Ishikawa (cell line): ENCODE measurements at regions not wholly inside any gene's neighbourhood (a gene's known extent, or its start where the extent isn't known, plus 50 kb on each side); places are given as distances from the start of the nearest gene placed in this dataset.

Experiments
- CEBPB ChIP-seq: IDR thresholded peaks from 2 replicates; pipeline ENCODE4 v1.6.1; 2012
- CREB1 ChIP-seq: IDR thresholded peaks from 2 replicates; pipeline ENCODE4 v1.6.1; 2012; ENCODE audit warnings: low read depth
- EGR1 ChIP-seq: IDR thresholded peaks from 2 replicates; pipeline ENCODE4 v1.6.1; 2012
- EP300 ChIP-seq: IDR thresholded peaks from 2 replicates; pipeline ENCODE4 v1.6.1; 2012; ENCODE audit warnings: borderline replicate concordance
- FOXM1 ChIP-seq: IDR thresholded peaks from 2 replicates; pipeline ENCODE4 v1.6.1; 2012; ENCODE audit warnings: low read depth, borderline replicate concordance
- NFIC ChIP-seq: IDR thresholded peaks from 2 replicates; pipeline ENCODE4 v1.6.1; 2012
- RAD21 ChIP-seq: IDR thresholded peaks from 2 replicates; pipeline ENCODE4 v1.6.1; 2012; ENCODE audit warnings: low read depth
- TAF1 ChIP-seq: IDR thresholded peaks from 2 replicates; pipeline ENCODE4 v1.6.1; 2012; ENCODE audit warnings: low read depth, mild to moderate bottlenecking
- TCF12 ChIP-seq: IDR thresholded peaks from 2 replicates; pipeline ENCODE4 v1.6.1; 2012; ENCODE audit warnings: low read depth
- TEAD4 ChIP-seq: IDR thresholded peaks from 2 replicates; pipeline ENCODE4 v1.6.1; 2012
- YY1 ChIP-seq: IDR thresholded peaks from 2 replicates; pipeline ENCODE4 v1.6.1; 2012; ENCODE audit warnings: low read depth
- ZBTB7A ChIP-seq: IDR thresholded peaks from 2 replicates; pipeline ENCODE4 v1.6.1; 2012; ENCODE audit warnings: low read depth
- TF ChIP-seq, protein P1 (sequence below): IDR thresholded peaks from 2 replicates; pipeline ENCODE4 v1.6.1; 2012; ENCODE audit warnings: low read depth, mild to moderate bottlenecking
- TF ChIP-seq, protein P2 (sequence below): IDR thresholded peaks from 2 replicates; pipeline ENCODE4 v1.6.1; 2012
- TF ChIP-seq, protein P3 (sequence below): IDR thresholded peaks from 2 replicates; pipeline ENCODE4 v1.6.1; 2012

DNA sequence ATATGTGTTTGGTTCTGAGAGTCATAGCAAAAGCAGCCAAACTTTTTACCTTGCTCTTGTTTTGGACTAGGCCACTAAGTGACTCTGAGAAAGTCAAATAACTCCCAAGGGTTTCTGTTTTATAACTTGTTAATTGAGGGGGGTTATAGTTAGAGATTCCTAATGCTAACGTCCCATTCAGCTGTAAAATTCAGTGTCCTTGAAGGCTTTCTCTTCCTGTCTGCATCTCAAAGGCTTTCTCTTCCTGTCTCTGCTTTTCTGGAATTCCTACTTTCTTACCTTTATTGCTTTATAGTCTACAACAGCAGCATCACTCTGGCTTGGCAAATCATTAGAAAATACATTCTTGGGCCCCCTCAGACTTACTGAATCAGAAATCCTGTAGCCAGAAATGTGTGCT lies 479.5 kb upstream of the SEMA6A start:
- TF ChIP-seq FOXM1 (no peak), EGR1 (no peak), YY1 (no peak), TAF1 (no peak), TEAD4 (no peak), RAD21 (no peak), CREB1 (no peak), CEBPB (no peak), ZBTB7A (no peak), EP300 (no peak), NFIC (no peak), TCF12 (no peak)
- TF ChIP-seq, protein P1, sequence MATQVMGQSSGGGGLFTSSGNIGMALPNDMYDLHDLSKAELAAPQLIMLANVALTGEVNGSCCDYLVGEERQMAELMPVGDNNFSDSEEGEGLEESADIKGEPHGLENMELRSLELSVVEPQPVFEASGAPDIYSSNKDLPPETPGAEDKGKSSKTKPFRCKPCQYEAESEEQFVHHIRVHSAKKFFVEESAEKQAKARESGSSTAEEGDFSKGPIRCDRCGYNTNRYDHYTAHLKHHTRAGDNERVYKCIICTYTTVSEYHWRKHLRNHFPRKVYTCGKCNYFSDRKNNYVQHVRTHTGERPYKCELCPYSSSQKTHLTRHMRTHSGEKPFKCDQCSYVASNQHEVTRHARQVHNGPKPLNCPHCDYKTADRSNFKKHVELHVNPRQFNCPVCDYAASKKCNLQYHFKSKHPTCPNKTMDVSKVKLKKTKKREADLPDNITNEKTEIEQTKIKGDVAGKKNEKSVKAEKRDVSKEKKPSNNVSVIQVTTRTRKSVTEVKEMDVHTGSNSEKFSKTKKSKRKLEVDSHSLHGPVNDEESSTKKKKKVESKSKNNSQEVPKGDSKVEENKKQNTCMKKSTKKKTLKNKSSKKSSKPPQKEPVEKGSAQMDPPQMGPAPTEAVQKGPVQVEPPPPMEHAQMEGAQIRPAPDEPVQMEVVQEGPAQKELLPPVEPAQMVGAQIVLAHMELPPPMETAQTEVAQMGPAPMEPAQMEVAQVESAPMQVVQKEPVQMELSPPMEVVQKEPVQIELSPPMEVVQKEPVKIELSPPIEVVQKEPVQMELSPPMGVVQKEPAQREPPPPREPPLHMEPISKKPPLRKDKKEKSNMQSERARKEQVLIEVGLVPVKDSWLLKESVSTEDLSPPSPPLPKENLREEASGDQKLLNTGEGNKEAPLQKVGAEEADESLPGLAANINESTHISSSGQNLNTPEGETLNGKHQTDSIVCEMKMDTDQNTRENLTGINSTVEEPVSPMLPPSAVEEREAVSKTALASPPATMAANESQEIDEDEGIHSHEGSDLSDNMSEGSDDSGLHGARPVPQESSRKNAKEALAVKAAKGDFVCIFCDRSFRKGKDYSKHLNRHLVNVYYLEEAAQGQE = no peak
- TF ChIP-seq, protein P2, sequence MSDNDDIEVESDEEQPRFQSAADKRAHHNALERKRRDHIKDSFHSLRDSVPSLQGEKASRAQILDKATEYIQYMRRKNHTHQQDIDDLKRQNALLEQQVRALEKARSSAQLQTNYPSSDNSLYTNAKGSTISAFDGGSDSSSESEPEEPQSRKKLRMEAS = no peak
- TF ChIP-seq, protein P3, sequence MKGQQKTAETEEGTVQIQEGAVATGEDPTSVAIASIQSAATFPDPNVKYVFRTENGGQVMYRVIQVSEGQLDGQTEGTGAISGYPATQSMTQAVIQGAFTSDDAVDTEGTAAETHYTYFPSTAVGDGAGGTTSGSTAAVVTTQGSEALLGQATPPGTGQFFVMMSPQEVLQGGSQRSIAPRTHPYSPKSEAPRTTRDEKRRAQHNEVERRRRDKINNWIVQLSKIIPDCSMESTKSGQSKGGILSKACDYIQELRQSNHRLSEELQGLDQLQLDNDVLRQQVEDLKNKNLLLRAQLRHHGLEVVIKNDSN = no peak

DNA sequence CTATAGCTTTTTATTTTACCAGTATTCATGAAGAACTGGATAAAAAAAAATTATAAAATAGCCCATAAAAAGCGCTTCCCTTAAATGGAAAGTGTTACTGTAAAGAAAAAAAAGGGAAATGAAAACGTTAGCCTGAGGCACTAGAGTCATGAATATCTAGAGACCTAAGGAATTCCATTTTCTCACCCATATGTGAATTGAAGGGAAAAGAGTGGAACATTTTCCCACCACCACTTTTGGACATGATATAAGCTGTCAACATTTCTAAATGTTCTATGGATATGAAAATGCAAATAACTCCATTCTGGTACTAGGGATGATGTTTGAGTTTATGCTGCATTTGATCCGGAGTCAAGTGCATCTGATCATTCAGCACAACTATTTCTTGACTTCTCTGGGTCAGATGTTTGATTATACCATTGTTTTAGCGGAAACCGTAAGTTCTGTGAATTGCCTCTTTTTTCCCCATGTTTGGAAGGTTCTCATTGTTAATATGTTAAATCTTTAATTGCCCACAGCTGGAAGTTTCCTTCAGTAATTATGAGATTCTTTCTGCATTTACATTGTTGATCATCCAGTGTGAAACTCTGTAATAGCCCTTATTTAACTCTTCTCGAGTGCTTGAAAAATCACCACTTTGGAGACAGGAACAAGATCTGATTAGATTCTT lies 467.4 kb upstream of the SEMA6A start:
- TF ChIP-seq RAD21 = no peak
- TF ChIP-seq YY1 = no peak
- no peak for TF ChIP-seq EGR1

DNA sequence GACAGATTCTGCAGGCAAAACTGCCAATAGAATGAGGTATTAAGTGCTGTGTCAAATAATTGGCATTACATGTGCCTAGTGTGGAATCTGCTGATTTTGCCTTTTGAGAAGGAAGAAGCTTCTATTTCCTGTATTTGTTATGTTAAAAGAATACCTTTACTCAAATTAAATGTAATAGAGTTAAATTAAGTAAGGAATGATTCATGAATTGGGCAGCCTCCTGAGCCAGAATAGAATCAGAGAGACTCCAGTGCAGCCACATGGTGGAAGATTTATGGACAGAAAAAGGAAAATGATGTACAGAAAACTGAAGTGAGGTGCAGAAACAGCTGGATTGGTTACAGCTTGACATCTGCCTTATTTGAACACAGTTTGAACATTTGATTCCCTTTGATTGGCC lies 464.4 kb upstream of the SEMA6A start:
- TF ChIP-seq, protein P2 = no peak
- TF ChIP-seq RAD21 (no peak), NFIC (no peak), TCF12 (no peak), FOXM1 (no peak), CREB1 (no peak), EP300 (no peak), ZBTB7A (no peak)
- TF ChIP-seq, protein P1 = no peak

DNA sequence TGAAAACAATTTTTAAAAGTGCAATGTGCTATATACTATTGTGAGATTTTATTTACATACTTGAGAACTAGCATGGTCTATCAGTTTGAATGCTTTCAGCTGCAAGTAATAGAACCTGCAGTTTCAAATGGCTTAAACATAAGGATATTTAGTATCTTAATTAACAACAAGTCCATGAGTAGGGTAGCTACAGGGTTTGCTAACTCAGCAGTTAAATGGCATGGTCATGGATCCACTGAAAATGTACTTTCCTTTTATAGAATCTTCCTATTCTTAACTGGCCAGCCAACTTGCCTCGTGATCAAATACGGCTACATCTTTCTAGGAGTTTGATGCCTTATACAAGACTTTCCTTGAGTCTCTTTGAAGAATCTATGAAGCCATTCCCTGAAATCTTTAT lies 452.8 kb upstream of the SEMA6A start:
- TF ChIP-seq ZBTB7A (no peak), TAF1 (no peak), NFIC (no peak), YY1 (no peak), EGR1 (no peak), CREB1 (no peak), CEBPB (no peak), TEAD4 (no peak), FOXM1 (no peak)
- TF ChIP-seq, protein P1 = no peak
- TF ChIP-seq, protein P2 = no peak

DNA sequence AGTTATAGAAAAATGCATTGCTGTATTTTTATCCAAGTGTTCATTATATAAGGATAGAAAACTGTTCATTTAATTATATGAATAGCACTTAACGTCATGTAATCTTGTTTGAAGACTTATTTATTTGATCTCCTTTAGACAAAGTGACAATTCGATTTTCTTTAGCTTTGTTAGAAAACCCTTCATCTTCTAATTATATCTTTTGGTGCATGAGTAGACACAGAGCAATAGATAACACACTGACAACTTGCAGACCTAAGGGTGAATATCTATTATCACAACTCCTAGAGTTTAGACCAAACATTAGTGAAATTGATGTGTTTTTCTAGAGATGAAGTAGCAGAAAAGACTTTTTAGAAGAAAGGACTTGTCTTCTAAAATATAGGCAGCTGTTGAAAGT lies 446.4 kb upstream of the SEMA6A start:
- TF ChIP-seq EP300 (no peak), NFIC (no peak), TCF12 (no peak), ZBTB7A (no peak), CEBPB (no peak), EGR1 (no peak), TAF1 (no peak)
- TF ChIP-seq, protein P2 = no peak
